NCI-H2227 (cell line): ENCODE measurements at regions not wholly inside any gene's neighbourhood (a gene's known extent, or its start where the extent isn't known, plus 50 kb on each side); places are given as distances from the start of the nearest gene placed in this dataset.
A peak's percentile ranks its signal among the peaks of the same experiment; 100 is the strongest.
"Not testable (repeated sequence)": the region's sequence is repeated elsewhere in the genome, so short reads cannot be mapped to it uniquely, and the experiment has no call there.

ENCODE experiments used
- DNase-seq: peaks from one replicate; lab custom pipeline; 2025; ENCODE audit not compliant: unreplicated experiment; lab: John Stamatoyannopoulos, UW

- no peak for DNase-seq
These were observed 84.6 kb upstream of the WDR72 start for GRCh38 chr15:53843869-53844569.

GRCh38 chr15:53843166-53843565 is 83.7 kb upstream of the WDR72 start:
- no peak for DNase-seq

DNA sequence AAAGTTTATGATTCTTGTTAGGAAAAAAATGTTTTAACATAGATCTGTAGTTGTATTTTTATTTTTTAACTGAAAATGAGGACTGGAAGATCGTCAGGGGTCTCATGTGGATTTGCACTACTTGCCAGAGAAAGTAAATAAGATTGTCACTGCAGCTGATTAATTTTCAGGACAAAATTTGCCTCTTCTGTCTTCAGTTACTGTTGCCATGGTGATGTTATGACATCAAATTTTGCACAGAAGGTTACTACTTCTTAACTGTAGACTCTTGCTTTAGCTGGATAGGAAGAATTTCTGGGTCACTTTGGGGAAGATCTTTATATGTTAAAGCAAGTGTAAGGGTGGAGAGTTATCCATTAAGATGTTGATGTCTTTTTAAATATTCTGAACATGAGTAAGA is 82.2 kb upstream of the WDR72 start:
- DNase-seq = no peak

- no peak for DNase-seq
These were observed 81.2 kb upstream of the WDR72 start for GRCh38 chr15:53840681-53841080.

DNA sequence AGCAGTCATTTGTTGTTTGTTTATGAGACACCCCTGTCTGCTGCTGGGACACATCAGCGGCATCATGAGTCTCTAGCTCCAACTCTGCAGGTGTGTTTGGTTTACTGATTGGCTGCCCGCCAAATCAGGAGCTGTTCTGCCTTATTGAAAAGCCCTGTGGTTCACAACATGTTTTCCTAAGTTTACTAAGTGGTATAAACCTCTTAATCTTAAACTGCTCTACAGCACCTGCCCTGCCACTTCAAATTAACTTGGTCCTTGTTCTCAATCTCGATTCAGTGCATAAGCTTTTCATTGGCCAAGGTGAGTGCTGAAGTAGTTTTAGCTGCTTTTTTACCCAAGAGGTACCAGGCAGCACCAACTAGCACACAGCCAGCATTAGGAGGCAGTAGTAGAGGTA is 77.8 kb upstream of the WDR72 start:
- DNase-seq = peak; percentile 1

GRCh38 chr15:53836618-53837017 is 77.2 kb upstream of the WDR72 start:
- DNase-seq = no peak

GRCh38 chr15:53835309-53835708 is 75.8 kb upstream of the WDR72 start:
- no peak for DNase-seq

GRCh38 chr15:53834214-53834613 is 74.8 kb upstream of the WDR72 start:
- DNase-seq = no peak

- DNase-seq = no peak
These were observed 73.7 kb upstream of the WDR72 start for GRCh38 chr15:53833134-53833624.

DNA sequence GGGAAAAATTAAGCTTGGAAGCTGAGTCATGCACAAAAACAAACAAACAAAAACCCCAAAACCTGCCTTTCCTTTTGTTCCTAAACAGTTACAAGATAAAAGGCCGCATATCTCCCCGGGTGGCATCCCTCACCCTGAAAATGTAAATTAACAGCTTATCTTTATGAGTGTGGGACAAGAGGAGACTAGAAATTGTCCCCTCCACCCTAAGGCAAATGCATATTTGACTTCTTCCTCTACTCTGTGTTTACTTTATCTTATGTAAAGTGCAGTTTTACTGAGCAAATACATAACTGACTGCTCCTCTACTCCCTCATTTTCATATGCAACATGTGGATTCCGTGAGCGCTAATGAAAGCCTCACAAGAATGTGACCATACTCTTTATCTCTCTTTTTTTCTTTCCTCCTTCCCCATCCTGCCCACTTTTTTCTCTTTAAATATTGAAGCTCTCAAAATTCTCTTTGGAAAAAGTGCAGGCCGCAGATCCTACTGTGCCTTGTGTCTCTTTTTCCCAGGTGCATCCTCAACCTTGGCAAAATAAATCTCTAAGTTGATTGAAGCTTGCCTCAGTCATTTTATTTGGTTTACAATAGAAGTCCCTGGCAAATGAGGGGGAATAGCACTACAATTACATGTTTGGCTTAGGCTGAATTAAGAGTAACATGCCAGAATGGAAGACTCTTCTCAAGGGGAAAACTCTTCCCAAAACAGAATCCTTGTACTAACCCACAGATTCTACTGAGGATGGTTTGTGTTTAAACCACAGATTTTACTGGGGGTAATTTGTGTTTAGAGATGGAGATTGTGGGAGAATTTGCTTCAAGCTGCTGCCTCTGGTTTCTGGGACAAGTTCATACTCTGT is 72.7 kb upstream of the WDR72 start:
- DNase-seq = no peak

GRCh38 chr15:53830707-53831386 is 71.4 kb upstream of the WDR72 start:
- no peak for DNase-seq

GRCh38 chr15:53829923-53830459 is 70.5 kb upstream of the WDR72 start:
- DNase-seq = no peak

- DNase-seq = no peak
These were observed 70.0 kb upstream of the WDR72 start for GRCh38 chr15:53829471-53829870.

DNA sequence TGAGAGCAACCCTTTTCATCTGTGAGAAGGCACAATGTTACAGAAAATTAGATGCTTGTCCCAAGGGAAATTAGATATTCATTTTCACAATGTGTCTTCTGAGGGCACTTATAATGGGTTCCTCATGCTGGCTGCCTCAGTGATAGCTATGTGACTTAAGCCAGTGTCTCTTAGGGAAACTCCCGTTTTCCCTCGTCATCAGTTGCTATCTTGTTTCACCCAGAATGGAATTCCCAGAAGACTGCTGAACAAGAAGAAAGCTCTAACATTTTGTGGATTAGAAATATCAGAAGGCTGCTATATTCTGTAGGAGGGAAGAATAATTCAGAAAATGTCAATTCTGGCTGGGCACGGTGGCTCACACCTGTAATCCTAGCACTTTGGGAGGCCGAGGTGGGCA is 67.9 kb upstream of the WDR72 start:
- no peak for DNase-seq

DNA sequence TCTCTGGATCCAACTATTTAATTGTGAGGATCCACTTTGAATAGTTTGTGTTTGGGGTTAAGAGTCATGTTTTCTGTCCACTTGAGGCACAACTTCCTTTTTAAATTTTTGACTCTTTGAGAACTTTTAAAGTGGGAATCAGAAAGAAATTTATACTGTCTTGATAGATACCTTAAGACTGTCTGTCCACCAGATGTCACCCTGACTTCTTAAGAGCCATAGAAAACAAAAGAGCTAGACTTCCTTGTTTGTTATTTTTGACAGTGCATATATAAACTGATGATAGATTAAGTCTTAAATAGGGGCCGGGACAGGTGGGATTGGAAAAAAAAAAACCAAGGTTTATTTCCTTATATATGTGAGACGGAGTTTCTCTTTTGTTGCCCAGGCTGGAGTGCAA is 52.1 kb upstream of the WDR72 start:
- DNase-seq = peak; percentile 7

DNA sequence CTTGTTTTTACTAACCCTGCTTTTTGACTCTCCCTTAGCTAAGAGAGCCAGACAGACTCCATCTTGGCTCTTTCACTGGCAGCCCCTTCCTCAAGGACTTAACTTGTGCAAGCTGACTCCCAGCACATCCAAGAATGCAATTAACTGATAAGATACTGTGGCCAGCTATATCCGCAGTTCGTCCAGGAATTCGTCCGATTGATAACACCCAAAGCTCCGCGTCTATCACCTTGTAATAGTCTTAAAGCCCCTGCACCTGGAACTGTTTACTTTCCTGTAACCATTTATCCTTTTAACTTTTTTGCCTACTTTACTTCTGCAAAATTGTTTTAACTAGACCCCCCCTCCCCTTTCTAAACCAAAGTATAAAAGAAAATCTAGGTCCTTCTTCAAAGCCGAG is 50.8 kb upstream of the WDR72 start:
- DNase-seq = not testable (repeated sequence)
